ENCODE measurements at regions not wholly inside any gene's neighbourhood (a gene's known extent, or its start where the extent isn't known, plus 50 kb on each side); places are given as distances from the start of the nearest gene placed in this dataset.

DNA sequence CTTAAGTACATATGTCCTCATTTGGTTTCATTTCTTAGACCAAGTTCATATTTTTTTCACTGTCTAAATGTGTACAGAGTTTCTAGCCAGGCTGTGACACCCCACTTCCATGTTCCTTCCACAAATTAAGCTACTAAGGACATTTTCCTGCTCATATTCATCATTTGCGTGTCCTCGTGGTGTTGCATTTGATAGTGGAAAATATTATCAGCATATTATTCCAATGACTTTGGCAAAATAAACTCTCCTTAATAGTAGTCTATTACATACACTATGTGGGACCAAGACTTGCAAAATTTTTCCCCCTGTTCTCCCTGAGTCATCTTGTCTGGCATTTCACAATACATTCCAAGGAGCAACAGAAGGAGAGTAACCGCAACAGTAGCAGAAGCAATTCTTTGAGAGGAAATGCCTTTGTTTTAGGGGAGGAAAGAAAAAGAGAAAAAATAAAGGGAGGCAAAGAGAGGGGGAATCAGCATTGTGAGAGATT lies 599.2 kb downstream of the COL12A1 start:
- H3K27me3 ChIP-seq: no peaks in the 10 kb centered on the region
- DNase-seq: no peak
- H3K4me3 ChIP-seq (ENCODE audit: low read depth, low read length): no peak overlapping the region
- H3K9me3 ChIP-seq: no peaks in the 10 kb centered on the region
- no peaks in the 10 kb centered on the region for H3K4me1 ChIP-seq
- TF ChIP-seq CTCF (IDR thresholded peaks at IDR 0.05; ENCODE audit: low read depth, low read length): no peak
- no peaks in the 10 kb centered on the region for H3K36me3 ChIP-seq

GRCh38 chr6:74605922-74606581 lies 599.8 kb downstream of the COL12A1 start:
- H3K9me3 ChIP-seq: no peaks in the 10 kb centered on the region
- no peak for DNase-seq
- H3K4me3 ChIP-seq (ENCODE audit: low read depth, low read length): no peak overlapping the region
- H3K27me3 ChIP-seq: no peaks in the 10 kb centered on the region
- H3K4me1 ChIP-seq: no peaks in the 10 kb centered on the region
- TF ChIP-seq CTCF (IDR thresholded peaks at IDR 0.05; ENCODE audit: low read depth, low read length): no peak
- no peaks in the 10 kb centered on the region for H3K36me3 ChIP-seq

DNA sequence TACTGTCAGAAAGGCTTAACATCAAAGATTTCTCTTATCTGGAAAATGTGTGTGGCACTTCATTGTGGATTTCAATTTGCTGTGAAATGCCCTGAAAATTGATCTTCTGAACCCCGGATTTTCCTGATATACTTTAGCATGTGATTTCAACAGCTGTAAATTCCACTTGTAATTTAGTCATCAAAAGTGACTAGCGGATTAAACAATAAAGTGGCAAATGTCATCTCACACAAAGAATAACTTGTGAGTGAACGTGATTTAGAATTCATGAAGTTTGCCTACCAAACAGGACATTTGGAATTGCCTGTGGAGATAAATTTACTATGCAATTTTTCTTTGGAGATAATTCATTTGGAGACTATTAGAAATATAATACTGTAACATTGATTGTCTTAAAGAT lies 601.6 kb downstream of the COL12A1 start:
- Histone ChIP-seq H3K4me3 (ENCODE audit: low read depth, low read length) (no peak overlapping the region), H3K9me3 (no peaks in the 10 kb centered on the region), H3K27me3 (no peaks in the 10 kb centered on the region), H3K36me3 (no peaks in the 10 kb centered on the region), H3K4me1 (no peaks in the 10 kb centered on the region)
- no peak for TF ChIP-seq CTCF (IDR thresholded peaks at IDR 0.05; ENCODE audit: low read depth, low read length)
- no peak for DNase-seq

DNA sequence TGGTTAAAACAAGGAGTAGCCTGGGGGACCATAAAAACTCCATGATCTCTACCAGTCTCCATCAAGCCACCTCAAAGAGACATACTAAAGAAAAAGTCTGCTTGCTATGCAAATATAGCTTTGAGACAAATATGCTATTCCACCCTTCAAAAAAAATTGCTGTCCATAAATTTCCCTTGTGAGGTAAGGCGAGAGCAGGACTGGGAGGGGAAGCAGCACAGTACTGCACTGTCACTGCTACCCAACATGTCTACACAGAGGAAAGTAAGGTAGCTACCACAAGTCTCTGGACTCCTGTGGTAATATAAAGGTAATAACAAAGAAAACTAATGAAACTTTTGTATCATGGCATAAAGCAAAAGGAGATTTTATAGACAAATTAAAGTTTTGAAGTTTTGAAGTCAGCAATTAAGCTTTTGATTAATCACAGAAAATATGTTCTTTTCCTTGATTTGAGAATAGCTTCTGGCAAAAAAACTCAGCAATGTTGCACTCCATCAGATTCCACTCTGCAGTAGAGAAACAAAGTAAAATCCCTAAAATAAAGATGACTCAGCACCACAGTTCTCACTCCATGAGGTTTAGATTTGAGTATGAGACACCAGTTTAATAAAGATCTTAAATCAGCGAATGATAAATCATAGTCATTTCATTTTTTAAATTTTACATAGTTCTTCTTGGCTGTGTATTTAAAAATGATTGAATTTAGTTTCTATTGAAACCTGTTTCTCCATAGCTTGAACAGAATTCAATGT lies 602.4 kb downstream of the COL12A1 start:
- Histone ChIP-seq H3K4me1 (no peaks in the 10 kb centered on the region), H3K9me3 (no peaks in the 10 kb centered on the region), H3K36me3 (no peaks in the 10 kb centered on the region), H3K27me3 (no peaks in the 10 kb centered on the region), H3K4me3 (ENCODE audit: low read depth, low read length) (no peak overlapping the region)
- no peak for DNase-seq
- no peak for TF ChIP-seq CTCF (IDR thresholded peaks at IDR 0.05; ENCODE audit: low read depth, low read length)

GRCh38 chr6:74602206-74602605 lies 603.6 kb downstream of the COL12A1 start:
- Histone ChIP-seq H3K36me3 (no peaks in the 10 kb centered on the region), H3K9me3 (no peaks in the 10 kb centered on the region), H3K4me3 (ENCODE audit: low read depth, low read length) (no peak overlapping the region), H3K4me1 (no peaks in the 10 kb centered on the region), H3K27me3 (no peaks in the 10 kb centered on the region)
- no peak for TF ChIP-seq CTCF (IDR thresholded peaks at IDR 0.05; ENCODE audit: low read depth, low read length)
- DNase-seq: no peak
